T-helper 22 cell (primary cell): ENCODE measurements at regions not wholly inside any gene's neighbourhood (a gene's known extent, or its start where the extent isn't known, plus 50 kb on each side); places are given as distances from the start of the nearest gene placed in this dataset.

Source experiments
- DNase-seq: peaks from one replicate; pipeline ENCODE4 v3.0.0-alpha.2; 2020; ENCODE audit warnings: low read depth

DNA sequence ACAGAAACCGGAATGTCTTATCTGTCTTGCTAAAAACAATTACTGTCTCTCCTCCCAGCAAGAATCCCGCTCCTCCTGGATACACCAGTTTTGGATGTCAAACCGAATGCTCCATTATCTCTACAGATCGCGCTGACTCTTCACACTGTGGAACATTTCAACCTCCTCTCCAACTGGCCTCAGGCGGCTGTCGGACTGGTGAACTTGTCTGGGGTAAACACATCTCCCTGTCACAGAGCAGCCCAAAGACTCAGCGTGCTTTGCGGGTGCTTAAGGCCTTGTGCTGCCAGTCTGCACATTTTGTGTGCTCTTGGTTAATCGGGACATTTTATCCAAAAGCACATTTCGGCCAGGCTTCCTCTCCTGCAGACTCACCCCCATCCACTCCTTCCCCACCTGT lies 173.1 kb downstream of the ICOS start:
- DNase-seq = no peak

DNA sequence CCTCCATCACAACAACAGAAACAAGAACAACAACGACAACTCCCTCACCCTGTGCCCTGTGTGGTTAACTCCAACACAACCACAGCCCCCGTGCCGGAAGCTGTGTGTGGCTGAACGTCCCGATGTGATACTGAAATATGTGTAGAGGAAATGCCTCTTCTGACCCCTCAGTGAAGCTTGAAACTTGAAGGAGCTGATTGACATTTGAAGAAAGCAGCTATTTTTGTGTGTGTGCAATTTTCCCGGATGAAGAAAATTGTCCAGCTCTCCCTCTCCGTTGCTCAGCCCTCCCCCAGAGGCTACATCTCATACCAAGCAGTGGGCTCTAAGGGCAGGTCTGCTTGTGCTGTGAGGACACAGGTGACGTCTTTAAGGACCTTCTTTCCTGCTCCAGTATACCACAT lies 173.8 kb downstream of the ICOS start:
- peak; percentile 32 for DNase-seq

DNA sequence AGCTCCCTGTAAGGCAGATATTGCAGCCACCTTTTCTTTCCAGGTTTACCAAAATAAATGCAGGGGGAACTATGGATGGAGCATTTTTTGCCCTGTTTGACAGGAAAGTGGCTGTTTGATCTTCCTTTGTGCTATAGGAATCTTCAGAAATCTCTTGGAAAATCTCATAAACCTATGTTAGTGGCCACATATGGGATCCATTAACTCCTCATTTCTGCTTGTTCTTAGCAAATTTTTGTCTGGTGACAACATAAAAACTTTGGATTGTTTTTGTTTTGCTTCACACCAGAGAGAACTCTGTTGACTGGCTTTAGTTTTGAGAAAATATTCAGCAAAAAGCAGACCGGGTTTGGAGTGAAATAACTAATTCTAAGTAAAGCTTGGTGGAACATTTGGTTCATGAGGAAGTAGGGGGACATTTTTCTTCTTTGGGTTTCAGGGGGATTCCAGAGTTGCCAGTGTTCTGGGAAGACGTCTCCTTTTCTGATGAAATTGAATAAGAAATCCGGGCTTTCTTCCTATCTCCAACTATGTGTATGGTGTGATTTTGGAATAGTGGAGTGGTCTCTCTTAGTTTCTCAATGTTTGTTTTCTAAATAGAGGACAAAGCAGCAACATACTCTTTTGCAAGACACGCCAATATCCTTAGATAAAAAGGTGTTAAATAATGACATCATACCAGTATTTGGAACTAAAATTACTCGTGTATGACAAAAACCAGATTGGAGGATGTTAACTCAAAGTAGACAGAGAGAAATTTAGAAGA lies 174.4 kb downstream of the ICOS start:
- no peak for DNase-seq

DNA sequence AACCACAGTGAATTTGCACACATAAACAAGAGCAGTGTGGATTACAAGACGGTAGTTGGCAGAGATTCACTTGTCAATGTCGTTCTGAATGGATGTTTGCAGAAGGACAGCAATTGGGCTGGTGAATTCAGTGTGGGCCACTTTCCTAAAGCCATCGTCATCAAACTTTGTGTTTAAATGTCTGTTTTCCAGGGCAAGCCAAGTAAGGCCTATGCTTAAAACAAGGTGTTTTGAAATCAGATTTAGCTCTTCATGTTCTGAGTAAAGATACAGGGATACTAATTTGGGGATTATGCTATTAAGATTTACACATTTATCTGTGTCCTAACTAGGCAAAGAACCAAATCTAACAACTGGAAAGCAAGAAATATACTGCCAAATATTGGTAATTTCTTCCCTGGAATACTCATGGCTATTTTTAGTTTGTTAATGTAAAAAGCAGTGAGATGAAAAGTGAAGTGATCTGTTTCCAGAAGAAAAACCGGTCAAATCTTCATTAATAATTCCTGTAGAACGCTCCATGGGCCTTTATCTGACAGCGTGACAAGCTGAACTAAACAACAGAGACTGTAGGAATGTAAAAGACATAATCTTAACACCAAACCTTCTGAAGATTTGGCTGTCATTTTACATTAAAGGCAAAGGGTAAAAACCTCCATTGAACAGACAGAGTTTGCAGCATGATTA lies 175.7 kb downstream of the ICOS start:
- DNase-seq = no peak

DNA sequence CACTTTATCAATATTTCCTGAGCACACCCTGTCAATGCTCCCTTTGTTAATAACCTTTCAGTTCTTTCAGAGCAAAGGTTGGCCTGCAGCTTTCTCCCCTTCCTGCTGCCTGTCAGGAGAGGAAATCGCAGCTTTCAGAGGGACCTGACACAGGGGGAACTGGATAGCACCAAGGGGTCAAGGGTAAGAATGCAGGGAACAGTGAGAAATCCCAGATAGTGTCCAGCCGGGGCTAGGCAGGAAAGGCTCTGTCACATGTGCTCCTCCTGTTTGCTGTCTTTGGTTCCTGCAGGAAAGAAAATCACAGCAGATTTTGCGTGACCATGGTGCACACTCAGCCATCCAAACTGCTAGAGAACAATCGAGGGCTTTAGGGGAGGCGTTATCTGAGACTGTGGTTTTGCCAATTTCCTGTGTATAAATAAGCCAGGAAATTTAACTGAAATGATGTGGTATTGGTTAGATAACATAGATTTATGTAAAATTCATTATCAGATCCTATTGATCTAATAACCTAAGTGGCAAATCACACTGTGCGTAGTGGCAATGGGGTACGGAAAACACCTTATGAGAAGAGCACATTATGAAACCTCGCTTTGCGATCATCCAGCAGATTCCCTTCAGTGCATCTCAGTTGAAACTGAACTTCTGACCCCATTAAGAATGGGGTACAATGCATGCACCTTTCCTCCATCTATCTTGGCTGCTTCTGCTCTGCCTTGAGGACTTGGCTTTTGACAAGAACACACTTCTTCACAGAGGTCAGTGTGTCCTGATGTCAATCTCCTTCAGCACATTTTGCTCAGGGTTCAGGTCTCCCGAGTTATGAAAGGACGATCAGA lies 178.0 kb downstream of the ICOS start:
- no peak for DNase-seq

DNA sequence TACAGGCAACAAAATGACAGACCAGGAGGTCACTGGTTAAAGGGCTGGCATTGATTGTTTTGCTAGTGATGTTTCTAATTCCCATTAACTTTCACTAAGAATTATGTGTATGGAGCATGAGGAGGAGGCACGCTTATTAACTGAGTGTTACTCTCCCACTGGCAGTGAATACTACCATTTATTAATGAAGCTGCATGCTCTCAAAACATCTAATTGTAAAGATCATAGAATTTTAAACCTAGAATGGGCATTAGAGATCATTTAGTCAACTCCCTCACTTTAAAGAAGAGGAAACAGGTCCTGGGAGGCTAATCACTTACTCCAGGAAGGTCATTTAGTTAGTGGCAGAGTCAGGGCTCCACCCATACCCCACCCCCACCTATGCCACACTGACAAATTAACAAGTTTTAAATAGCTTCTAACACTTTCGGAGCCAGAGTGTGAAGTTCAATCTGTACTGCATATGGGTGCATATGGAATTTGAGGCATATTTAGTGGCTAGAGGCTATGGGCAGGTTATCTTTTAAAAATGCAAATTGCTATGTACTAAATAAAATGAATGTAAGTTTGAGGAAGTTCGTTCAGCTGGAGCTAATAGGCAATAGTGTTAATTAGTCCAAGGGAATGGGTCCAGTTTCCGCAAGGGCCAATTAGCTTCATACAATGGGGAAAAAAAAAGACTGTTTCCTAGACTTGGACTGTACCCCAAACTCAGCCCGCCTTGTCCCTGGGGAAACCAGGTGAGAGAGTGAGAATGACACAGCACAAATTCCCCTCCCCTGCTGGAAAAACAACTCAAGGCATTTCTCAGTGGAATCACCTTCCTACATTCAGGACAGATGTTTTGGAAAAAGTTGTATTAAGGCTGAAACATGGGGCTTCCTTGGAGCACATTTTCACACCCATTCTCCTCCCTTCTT lies 178.8 kb downstream of the ICOS start:
- no peak for DNase-seq

DNA sequence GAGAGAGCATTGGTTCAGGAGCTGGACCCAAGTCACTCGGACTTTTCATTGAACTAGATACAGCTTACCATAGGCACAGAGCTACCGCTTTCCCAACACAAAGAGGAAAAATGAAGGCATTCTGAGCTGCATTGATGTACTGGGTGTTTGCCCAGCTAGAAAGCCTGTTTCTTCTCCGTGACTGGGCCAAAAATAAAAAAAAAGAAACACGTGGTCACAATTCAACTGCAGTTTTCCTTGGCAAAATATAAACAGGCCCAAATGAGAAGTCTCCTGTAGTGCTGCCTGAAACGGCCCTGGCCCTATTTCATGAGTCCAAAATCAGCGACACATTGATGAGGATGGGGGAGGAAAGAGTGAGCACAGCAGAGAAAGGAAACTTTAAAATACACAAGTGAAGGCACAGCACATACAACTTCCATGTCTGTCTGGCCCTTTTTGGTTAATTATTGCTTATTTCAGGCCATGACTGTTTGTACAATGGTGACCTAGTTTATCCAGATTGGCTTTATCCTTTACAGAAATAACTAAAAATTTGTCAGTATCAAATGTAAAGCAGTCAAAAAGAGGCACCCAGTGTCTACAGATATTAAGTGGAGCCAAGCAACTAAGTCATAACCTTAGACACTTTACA lies 179.7 kb downstream of the ICOS start:
- no peak for DNase-seq

DNA sequence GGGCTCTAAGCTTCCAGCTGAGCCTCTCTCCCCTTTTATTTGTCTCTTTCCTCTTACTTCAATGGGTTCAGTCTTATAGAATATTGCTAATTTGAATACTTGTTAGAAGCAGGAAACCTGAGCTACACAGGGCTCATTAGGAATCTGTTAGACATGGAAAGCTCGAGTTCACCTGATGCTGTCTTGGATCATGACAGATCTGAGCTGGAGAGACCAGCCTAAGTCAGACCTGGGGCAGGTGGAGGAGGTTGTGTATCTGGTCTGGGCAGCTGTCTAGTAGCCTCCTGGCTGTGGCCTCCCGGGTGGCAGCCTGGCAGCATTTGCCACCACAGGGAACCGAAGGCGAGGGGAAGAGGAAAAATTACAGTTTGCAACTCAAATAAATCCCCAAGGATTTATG lies 185.9 kb downstream of the ICOS start:
- no peak for DNase-seq

DNA sequence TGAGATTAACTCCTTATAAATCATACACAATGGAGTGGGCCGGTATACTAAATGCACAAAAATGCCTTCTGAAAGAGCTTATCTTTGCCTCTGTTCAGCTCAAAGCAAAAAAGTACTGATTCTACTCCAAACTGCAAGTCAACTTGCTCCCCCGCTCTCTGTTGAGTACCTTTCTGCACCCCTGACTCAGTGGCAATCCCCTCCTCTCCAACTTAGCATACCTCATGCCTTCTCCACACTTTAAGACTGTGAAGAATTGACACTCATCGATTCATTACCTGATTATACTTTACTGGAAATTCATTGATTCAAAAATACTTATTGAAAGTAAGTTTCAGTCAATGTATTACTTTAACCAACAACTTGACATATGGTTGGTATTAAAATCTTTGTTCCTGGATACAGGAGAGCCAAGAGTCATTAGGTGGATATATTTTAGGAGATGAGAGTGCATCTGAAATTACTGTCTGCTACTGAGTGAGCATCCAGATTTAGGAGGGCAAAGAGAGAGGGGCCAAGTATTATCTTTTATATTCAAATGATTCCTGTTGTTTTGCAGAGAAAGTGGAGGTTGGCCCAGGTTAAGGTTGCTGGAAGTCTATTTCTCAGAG lies 187.7 kb downstream of the ICOS start:
- DNase-seq = no peak

DNA sequence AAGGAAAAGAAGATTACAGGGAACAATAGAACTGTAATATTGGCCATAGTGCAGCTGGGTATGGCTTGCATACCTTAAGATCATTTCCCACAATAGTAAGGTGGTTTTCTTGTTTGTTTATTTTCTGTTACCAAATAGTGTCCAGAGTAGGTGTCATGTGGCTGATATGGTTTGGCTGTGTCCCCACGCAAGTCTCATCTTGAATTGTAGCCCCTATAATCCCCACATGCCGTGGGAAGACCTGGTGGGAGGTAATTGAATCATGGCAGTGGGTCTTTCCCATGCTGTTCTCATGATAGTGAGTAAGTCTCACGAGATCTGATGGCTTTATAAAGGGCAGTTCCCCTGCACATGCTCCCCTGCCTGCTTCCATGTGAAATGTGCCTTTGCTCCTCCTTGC lies 190.1 kb downstream of the ICOS start:
- DNase-seq = no peak

DNA sequence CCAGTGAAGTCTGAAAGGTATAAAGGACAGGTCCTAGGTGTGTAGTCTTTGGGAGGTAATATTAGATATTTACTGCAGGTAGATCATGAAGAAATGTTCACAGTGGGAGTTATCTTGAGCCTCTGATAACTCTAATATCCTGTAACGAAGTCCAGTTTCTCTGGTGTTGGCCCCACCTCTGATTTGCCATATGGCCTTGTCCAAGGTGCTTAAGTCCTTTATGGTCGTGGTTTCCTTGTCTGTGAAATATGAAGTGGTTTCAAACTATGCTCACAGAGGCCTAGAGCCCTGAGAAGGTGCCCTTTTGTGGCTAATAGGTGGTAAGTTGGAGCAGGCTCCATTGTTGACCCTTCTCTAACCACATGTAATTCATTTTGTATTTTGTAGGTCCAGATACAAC lies 190.7 kb downstream of the ICOS start:
- no peak for DNase-seq

DNA sequence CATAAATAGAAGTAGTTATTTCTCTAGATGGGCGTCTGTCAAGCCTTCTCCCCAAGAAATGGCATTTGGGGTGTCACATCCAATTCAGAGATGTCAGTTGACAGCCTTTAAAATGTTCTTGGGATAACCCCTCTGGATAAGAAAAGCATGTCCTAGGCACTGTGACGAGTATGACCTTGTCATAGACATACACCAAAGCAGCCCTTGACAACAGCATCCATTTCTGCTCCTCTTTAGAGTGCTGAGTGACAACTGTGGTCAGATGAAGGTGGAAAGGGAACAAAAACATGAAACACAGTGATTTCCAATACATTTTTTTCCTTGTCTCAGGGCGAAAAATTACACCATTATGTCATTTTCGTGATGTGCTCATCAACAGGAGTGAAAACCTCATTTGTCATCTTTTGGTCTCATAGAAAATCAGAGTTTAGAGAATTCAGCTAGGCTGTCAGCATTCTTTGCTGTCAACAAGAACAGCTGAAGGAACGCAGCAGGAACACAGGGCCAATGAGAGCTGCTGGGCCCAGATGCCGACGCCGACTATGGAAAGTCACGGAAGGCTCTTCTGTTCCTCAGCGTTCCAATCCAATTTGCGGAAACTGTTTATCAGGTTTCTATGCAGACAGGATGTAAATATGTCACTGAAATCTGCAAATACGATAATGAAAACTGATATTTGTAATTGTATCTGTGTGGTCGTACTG lies 193.2 kb downstream of the ICOS start:
- DNase-seq = no peak

DNA sequence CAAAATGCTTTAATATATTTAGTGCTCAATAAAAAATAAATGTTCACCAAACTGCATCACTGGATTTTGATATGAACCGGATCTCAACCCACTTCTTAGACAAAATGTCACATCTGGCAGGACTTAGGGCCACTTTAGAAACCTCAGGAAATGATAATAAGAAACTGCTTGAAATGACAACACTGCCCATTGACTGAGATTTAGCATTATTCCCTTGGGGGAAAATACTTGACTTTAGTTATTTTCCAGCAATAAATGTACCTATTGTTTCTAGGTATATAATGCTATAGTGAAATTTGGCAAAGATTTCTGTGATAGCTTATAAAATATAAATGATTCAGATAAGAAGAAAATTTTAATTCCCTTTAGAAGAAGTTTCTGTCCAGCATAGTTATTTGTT lies 195.1 kb downstream of the ICOS start:
- no peak for DNase-seq

DNA sequence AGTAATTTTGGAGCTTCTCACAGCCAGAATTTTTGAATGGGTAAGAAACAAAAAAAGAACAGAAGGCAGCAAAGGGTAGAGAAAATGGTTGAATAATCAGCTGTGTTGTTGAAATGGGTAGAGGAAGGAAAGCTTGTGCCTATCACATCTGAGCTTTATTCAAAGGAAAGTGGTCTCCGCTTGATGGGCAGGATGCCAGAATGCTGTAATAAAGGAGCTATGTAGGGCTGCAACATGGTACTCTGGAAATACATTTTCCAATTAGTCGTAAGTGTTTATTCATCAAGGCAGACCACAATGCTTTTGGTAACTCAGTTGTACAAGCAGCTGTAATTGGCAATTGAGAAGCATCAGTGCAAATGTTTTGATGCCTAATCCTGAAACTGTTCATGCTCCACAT lies 196.9 kb downstream of the ICOS start:
- no peak for DNase-seq

DNA sequence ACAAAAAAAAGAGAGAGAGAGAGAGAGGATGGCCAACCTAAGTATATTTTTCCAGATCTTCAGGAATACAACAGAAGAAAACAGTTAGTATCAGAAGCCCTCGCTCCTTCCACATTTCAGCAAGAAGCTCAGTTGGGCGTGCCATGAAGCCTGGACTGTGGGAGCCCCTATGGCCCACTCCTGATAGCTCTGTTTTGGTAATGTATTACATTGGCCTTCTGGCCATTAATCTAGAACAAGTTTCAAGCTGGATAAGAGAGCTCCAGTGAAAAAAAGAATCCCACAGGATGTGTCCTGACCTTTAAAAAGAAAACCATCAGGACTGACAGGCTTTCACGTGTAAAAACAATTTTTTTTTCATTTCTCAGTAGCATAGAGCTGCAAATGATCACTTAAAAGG lies 197.9 kb downstream of the ICOS start:
- no peak for DNase-seq

DNA sequence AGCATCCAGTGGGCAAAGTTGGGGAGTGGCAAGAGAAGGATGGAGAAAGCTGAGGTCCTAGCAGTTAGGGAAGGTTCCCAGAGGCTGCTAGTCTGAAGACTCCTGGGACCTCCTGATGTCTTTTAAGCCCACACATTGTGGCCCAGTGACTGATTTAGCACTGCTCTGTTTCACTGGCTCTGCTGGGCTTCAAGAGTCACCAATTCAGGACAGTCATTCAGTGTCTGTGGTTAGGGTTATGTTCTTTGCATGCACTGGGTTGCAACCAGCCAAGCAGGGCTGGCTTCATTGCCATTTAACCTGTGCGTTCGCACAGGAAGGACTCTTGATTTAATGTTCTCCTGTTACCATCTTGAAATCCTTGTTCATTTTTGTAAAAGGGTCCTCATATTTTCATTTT lies 199.2 kb downstream of the ICOS start:
- no peak for DNase-seq

DNA sequence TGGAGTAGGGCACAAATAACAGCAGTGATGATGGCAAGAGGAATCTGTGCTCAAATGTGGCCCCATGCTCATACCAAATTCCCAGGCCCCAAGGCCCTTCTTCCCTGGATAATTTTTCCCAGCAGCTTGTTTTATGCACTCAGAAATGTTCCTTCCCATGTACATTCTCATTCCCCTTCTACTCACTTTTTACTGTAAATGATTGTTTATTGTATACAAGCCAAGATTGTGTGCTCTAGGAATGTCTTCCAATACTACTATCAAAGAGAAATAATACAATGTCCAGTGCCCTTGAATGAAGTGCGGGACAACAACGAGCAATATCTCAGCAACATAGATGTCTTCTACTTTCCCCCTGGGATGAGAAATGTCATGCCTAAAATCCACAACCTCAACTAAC lies 201.6 kb downstream of the ICOS start:
- no peak for DNase-seq

DNA sequence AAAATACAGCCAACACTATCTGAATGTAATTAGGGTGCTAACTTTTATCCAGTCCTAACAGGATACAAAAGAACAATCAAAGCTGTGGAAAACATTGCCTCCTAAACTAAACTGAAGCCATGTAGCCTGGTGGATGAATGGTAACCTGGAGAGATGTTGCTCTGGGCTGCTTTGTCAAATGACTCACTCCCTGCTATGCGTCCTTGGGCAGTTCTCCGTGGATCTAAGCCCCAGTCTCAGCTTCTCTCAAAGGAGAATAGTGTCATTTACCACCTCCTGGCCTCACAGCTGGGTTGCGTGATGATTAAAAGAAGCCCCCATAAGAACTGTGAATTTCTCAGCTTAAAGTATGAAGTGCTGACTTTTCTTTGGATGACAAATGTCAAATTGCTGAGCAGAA lies 203.7 kb downstream of the ICOS start:
- DNase-seq = no peak

DNA sequence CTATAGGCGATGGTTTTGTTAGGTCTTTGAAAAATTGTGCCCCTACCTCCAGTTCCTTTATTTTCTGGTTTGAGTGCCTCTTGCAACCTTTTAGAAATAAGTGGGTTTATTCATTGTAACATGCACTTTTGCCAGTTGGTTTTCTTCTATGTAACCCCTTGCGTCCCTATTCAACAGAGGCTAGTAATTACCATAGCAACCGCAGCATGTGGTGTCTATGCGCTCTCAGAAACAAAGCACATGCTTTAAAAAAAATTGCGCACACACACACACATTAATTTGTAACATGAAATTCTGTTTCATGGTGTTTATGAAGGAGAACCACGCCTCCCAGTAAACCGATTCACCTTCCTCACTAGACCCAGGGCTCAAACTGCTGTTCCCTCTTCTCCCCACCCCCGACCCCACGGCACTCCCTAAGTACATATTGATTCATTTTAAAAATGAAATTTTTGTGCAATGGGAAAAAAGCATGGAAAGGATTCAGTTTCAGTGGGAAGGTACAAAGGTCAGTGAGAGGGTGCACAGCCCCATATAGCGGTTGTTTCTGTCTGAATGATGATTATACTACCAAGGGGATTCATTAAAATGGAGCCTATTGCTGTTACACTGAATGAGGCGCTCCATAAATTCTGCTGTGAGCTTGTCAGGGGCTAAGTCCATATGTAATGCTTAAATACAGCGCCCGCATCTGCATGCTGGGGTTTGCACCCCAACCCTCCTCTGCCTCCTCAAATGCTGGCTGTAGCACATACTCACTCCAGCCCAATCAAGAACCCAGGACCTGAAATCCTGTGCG lies 206.9 kb downstream of the ICOS start:
- no peak for DNase-seq

DNA sequence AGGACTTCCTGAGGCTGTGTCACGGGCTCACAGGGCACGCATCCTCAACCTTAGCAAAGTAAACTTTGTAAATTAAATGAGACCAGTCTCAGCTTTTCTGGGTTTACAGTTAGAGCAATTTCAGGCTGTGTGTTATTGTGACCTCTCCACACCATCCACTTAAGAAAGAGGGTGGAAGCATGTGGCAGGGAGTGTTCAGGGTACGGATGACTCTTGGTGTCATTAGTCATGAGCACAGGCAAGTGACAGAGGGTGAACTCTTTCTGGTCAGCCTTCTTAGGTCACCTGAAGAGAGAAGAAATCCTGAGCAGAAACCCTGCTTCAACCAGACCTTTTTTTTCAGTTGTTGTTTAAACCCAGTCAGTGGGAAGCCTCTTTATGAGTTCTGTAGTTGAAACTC lies 207.9 kb downstream of the ICOS start:
- no peak for DNase-seq
